Neuronal stem cell (in vitro differentiated cells): ENCODE measurements at regions not wholly inside any gene's neighbourhood (a gene's known extent, or its start where the extent isn't known, plus 50 kb on each side); places are given as distances from the start of the nearest gene placed in this dataset.

Source experiments
- DNase-seq: peaks from one replicate; pipeline ENCODE4 v3.0.0-alpha.2; 2013; ENCODE audit warnings: low spot score
- H2AFZ ChIP-seq: one replicate; pipeline ENCODE4 v1.6.1; 2013; ENCODE audit warnings: mild to moderate bottlenecking, low read length, inconsistent platforms
- H2AK5ac ChIP-seq: 2 replicates; pipeline ENCODE4 v1.6.1; 2013; ENCODE audit warnings: low read depth, mild to moderate bottlenecking, inconsistent platforms, low read length, moderate library complexity, mixed read lengths
- H2BK120ac ChIP-seq: 2 replicates; pipeline ENCODE4 v1.6.1; 2013; ENCODE audit warnings: low read depth, mild to moderate bottlenecking, inconsistent platforms, low read length, moderate library complexity, mixed read lengths
- H2BK12ac ChIP-seq: one replicate; pipeline ENCODE4 v1.6.1; 2013; ENCODE audit warnings: low read length, inconsistent platforms
- H2BK15ac ChIP-seq: 2 replicates; pipeline ENCODE4 v1.6.1; 2013; ENCODE audit warnings: mild to moderate bottlenecking, low read length, inconsistent platforms, mixed read lengths
- H2BK5ac ChIP-seq: one replicate; pipeline ENCODE4 v1.6.1; 2013; ENCODE audit warnings: inconsistent platforms, mild to moderate bottlenecking, low read length, moderate library complexity
- H3K14ac ChIP-seq: one replicate; pipeline ENCODE4 v1.6.1; 2013; ENCODE audit warnings: low read length, inconsistent platforms
- H3K18ac ChIP-seq: 2 replicates; pipeline ENCODE4 v1.6.1; 2013; ENCODE audit warnings: low read length, inconsistent platforms
- H3K23ac ChIP-seq: 2 replicates; pipeline ENCODE4 v1.6.1; 2013; ENCODE audit warnings: low read depth, mild to moderate bottlenecking, mixed read lengths, low read length, inconsistent platforms; ENCODE audit not compliant: poor library complexity
- H3K27ac ChIP-seq: replicated peaks from 3 replicates; pipeline ENCODE4 v1.5.1; 2013; ENCODE audit warnings: low read length, inconsistent platforms
- H3K27me3 ChIP-seq, 3 experiments: 2 replicates each; pipeline ENCODE4 v1.6.1; 2013; ENCODE audit warnings: low read length in 3 of 3, mild to moderate bottlenecking in 2 of 3, inconsistent platforms in 1 of 3, low read depth in 1 of 3, mixed read lengths in 1 of 3, moderate library complexity in 1 of 3; ENCODE audit not compliant: control insufficient read depth in 3 of 3, insufficient read depth in 3 of 3
- H3K36me3 ChIP-seq, 2 donors: replicated peaks in 1 of 2; 2 replicates each; pipeline ENCODE4 v1.6.1; 2013; ENCODE audit warnings: low read length in 2 of 2; ENCODE audit not compliant: control insufficient read depth in 2 of 2, insufficient read depth in 2 of 2
- H3K4ac ChIP-seq: 2 replicates; pipeline ENCODE4 v1.6.1; 2013; ENCODE audit warnings: inconsistent platforms, mild to moderate bottlenecking, low read length, moderate library complexity
- H3K4me1 ChIP-seq, 2 donors: 1 replicate in 1 of 2; 2 replicates in 1 of 2; pipeline ENCODE4 v1.6.1; 2013; ENCODE audit warnings: low read length in 2 of 2, low read depth in 1 of 2; ENCODE audit not compliant: control insufficient read depth in 2 of 2, insufficient read depth in 1 of 2
- H3K4me2 ChIP-seq: one replicate; pipeline ENCODE4 v1.6.1; 2013; ENCODE audit warnings: mild to moderate bottlenecking, low read length, inconsistent platforms; ENCODE audit not compliant: insufficient read depth, poor library complexity, severe bottlenecking
- H3K4me3 ChIP-seq, 2 donors: 2 replicates each; pipeline ENCODE4 v1.5.1; 2013; ENCODE audit warnings: low read length in 2 of 2, mild to moderate bottlenecking in 2 of 2, inconsistent platforms in 1 of 2, moderate library complexity in 1 of 2
- H3K79me1 ChIP-seq: one replicate; pipeline ENCODE4 v1.6.1; 2013; ENCODE audit warnings: low read depth, mild to moderate bottlenecking, inconsistent platforms, low read length, moderate library complexity
- H3K9ac ChIP-seq: one replicate; pipeline ENCODE4 v1.6.1; 2013; ENCODE audit warnings: mild to moderate bottlenecking, low read depth, low read length, inconsistent platforms; ENCODE audit not compliant: poor library complexity
- H3K9me3 ChIP-seq, 2 donors: replicated peaks in 1 of 2; 2 replicates each; pipeline versions ENCODE3 to v1.6.1; 2013; ENCODE audit warnings: low read length in 2 of 2, mild to moderate bottlenecking in 2 of 2, inconsistent platforms in 1 of 2, low read depth in 1 of 2, mixed read lengths in 1 of 2, moderate library complexity in 1 of 2; ENCODE audit not compliant: control insufficient read depth in 2 of 2, insufficient read depth in 1 of 2
- H4K8ac ChIP-seq: one replicate; pipeline ENCODE4 v1.6.1; 2013; ENCODE audit warnings: low read depth, mild to moderate bottlenecking, inconsistent platforms, low read length, moderate library complexity
- H4K91ac ChIP-seq: one replicate; pipeline ENCODE4 v1.6.1; 2013; ENCODE audit warnings: low read length, low read depth, mild to moderate bottlenecking, inconsistent platforms; ENCODE audit not compliant: poor library complexity
- WGBS, 2 donors: extraction: QIAGEN DNeasy Blood & Tissue Kit; methylation state at CpG; one replicate each; pipeline ENCODE4 v1.1.7; 2013; ENCODE audit warnings: missing lambda C conversion rate in 2 of 2, mixed read lengths in 1 of 2; ENCODE audit not compliant: insufficient read length in 2 of 2, insufficient replicate concordance in 1 of 2; ENCODE audit errors: extremely low coverage in 2 of 2; 5-methylcytosine and 5-hydroxymethylcytosine counted together

DNA sequence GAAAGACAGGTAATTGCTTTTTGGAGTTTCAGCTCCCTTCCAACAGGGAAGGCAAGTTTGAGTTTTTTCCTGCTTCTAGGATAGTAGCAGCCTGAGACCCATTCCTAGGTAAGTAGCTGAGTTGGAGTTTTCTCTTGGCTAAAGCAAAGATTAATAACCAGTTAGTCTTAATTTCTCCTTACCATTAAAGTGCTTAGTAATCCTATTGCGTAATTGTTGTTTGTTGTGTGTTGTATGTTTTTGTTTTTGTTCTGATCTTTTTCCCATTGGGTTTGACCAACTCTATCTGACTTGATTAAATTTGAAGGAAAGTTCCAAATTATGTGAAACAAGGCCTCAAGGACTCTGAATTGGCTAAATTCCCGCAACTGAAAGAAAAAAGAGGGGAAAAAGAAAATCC, 83.5 kb downstream of the TBX22 start:
- H3K4me3 ChIP-seq, result no peak overlapping the region
- no peak overlapping the region for H2BK15ac ChIP-seq
- no peaks in the 10 kb centered on the region for H3K27me3 ChIP-seq
- no peak overlapping the region for H2BK120ac ChIP-seq
- H3K4ac ChIP-seq, result no peak overlapping the region
- no peak for DNase-seq
- no peaks in the 10 kb centered on the region for H3K9me3 ChIP-seq
- no peak overlapping the region for H4K91ac ChIP-seq
- no peak overlapping the region for H2BK12ac ChIP-seq
- no peak overlapping the region for H4K8ac ChIP-seq
- no peak overlapping the region for H3K23ac ChIP-seq
- H3K79me1 ChIP-seq, result no peaks in the 10 kb centered on the region
- H3K9ac ChIP-seq, result no peak overlapping the region
- H3K27ac ChIP-seq, result no peak overlapping the region
- no CpG with 5 or more reads among the region's 2 CpGs for WGBS, 2 donors
- no peaks in the 10 kb centered on the region for H3K36me3 ChIP-seq
- no peak overlapping the region for H2AFZ ChIP-seq
- no peak overlapping the region for H3K4me2 ChIP-seq
- no peak overlapping the region for H3K14ac ChIP-seq
- H2AK5ac ChIP-seq, result no peak overlapping the region
- H2BK5ac ChIP-seq, result no peak overlapping the region
- no peak overlapping the region for H3K18ac ChIP-seq
- H3K4me1 ChIP-seq, result no peaks in the 10 kb centered on the region

DNA sequence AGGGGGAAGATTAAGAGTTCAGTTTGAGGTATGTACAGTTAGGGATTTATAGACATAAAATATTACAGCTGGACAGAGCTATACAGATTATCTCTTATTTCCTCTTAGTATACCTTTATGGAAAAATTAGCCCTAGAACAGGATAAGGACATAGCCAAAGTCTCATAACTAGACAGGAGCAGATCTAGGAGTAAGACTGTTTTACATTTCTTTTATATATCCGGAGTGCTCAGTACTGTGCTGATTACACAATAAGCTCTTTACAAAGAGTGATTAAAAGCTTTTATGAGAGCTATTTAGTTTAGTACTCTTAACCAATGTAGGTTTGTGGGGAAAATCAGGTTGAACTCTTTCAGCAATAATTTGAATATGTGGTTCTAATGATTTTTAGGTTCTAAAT, 105.8 kb downstream of the TBX22 start:
- Histone ChIP-seq H2BK120ac (no peak overlapping the region), H4K8ac (no peak overlapping the region), H3K27ac (no peak overlapping the region), H3K14ac (no peak overlapping the region), H3K36me3 (no peaks in the 10 kb centered on the region), H2BK15ac (no peak overlapping the region), H3K79me1 (no peaks in the 10 kb centered on the region), H3K4me3 (no peak overlapping the region), H3K23ac (no peak overlapping the region), H4K91ac (no peak overlapping the region), H2BK5ac (no peak overlapping the region), H3K4me1 (no peaks in the 10 kb centered on the region), H3K4me2 (no peak overlapping the region), H2AFZ (no peak overlapping the region), H2AK5ac (no peak overlapping the region), H2BK12ac (no peak overlapping the region), H3K4ac (no peak overlapping the region), H3K9me3 (no peaks in the 10 kb centered on the region), H3K9ac (no peak overlapping the region), H3K27me3 (no peaks in the 10 kb centered on the region), H3K18ac (no peak overlapping the region)
- DNase-seq, result no peak
- WGBS, 2 donors, result no CpG with 5 or more reads among the region's 1 CpG

DNA sequence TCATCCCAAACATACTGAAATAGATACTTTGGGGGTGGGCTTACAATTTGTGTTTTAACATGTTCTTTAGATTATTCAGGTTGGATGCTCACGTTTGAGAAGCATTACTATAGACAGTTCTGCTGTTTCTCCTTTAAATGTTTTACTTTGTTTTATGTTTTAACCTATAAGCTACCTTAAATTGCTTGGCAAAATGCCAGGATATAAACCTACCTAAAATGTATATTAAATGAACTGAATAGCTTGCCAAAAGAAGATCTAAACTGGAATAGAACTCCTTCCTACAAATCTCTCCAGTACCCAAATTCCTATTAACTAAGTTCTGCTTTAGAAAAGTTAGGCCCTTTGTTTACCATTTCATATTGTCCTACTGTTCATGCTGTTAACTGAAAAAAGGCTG, 124.4 kb downstream of the TBX22 start:
- no peak overlapping the region for H2BK12ac ChIP-seq
- H3K4ac ChIP-seq, result no peak overlapping the region
- H3K14ac ChIP-seq, result no peak overlapping the region
- no peak overlapping the region for H3K4me3 ChIP-seq
- H3K9me3 ChIP-seq, result no peaks in the 10 kb centered on the region
- H3K79me1 ChIP-seq, result no peaks in the 10 kb centered on the region
- no peak overlapping the region for H2AK5ac ChIP-seq
- H3K4me2 ChIP-seq, result no peak overlapping the region
- no peaks in the 10 kb centered on the region for H3K27me3 ChIP-seq
- H2BK15ac ChIP-seq, result no peak overlapping the region
- no peak overlapping the region for H3K18ac ChIP-seq
- peaks cover 0 to 2% of the 10 kb centered on the region in 2 donors for H3K4me1 ChIP-seq
- H2BK5ac ChIP-seq, result no peak overlapping the region
- H2AFZ ChIP-seq, result no peak overlapping the region
- no peaks in the 10 kb centered on the region for H3K36me3 ChIP-seq
- no peak overlapping the region for H2BK120ac ChIP-seq
- H3K23ac ChIP-seq, result no peak overlapping the region
- WGBS, 2 donors, result no CpG with 5 or more reads among the region's 1 CpG
- no peak for DNase-seq
- H4K91ac ChIP-seq, result no peak overlapping the region
- no peak overlapping the region for H3K27ac ChIP-seq
- H4K8ac ChIP-seq, result no peak overlapping the region
- no peak overlapping the region for H3K9ac ChIP-seq

DNA sequence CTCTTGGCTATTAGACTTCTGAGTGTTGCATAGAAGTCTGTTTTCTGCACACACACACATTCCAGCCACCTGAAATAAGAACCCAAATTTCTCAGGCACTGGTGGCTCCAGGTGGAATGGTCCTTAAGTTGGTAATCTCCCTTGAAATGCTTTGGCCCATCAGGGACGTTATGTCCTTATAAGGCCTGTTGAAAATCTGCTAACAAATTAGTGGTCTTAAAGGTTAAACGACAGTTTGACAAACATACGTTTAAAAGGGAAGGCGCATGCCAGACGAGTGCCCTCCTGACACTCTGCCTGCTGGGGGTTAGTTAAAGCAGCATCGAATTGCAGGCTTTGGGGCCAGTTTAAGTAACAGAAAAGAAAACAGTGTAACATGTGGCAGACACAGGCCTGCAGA, 125.0 kb downstream of the TBX22 start:
- no peak overlapping the region for H2BK15ac ChIP-seq
- no peak overlapping the region for H2BK120ac ChIP-seq
- H3K23ac ChIP-seq, result no peak overlapping the region
- no peaks in the 10 kb centered on the region for H3K9me3 ChIP-seq
- H4K91ac ChIP-seq, result no peak overlapping the region
- H2BK12ac ChIP-seq, result no peak overlapping the region
- no peak overlapping the region for H4K8ac ChIP-seq
- no peaks in the 10 kb centered on the region for H3K27me3 ChIP-seq
- no peaks in the 10 kb centered on the region for H3K36me3 ChIP-seq
- H3K79me1 ChIP-seq, result no peaks in the 10 kb centered on the region
- H3K27ac ChIP-seq, result peak overlapping the region; percentile 10
- no CpG with 5 or more reads among the region's 6 CpGs for WGBS, 2 donors
- H3K4me3 ChIP-seq, result no peak overlapping the region
- H2BK5ac ChIP-seq, result no peak overlapping the region
- H2AFZ ChIP-seq, result no peak overlapping the region
- peak; percentile 0 for DNase-seq
- no peak overlapping the region for H3K9ac ChIP-seq
- peaks cover 0 to 2% of the 10 kb centered on the region in 2 donors for H3K4me1 ChIP-seq
- H3K14ac ChIP-seq, result no peak overlapping the region
- no peak overlapping the region for H2AK5ac ChIP-seq
- no peak overlapping the region for H3K18ac ChIP-seq
- no peak overlapping the region for H3K4ac ChIP-seq
- no peak overlapping the region for H3K4me2 ChIP-seq
